HL-60 (cell line): ENCODE measurements at regions not wholly inside any gene's neighbourhood (a gene's known extent, or its start where the extent isn't known, plus 50 kb on each side); places are given as distances from the start of the nearest gene placed in this dataset.
"Not testable (repeated sequence)": the region's sequence is repeated elsewhere in the genome, so short reads cannot be mapped to it uniquely, and the experiment has no call there.

ENCODE experiments used
- DNase-seq, 2 experiments: peaks; one replicate each; pipeline ENCODE4 v3.0.0-alpha.2; 2010 to 2020; ENCODE audit warnings: low read depth in 1 of 2, low spot score in 1 of 2
- H3K27ac ChIP-seq: fragments of 250-450 bp; sonication (Bioruptor Pico); replicated peaks from 2 replicates; pipeline ENCODE4 v1.5.1; 2020; ENCODE audit warnings: mild to moderate bottlenecking, moderate library complexity
- H3K27me3 ChIP-seq: fragments of 250-450 bp; sonication (Bioruptor Pico); 2 replicates; pipeline ENCODE4 v1.5.1; 2021; ENCODE audit warnings: mild to moderate bottlenecking, moderate library complexity; ENCODE audit not compliant: insufficient read depth, poor library complexity, severe bottlenecking
- H3K4me3 ChIP-seq: replicated peaks from 2 replicates; pipeline ENCODE4 v1.5.1; 2011; ENCODE audit warnings: mild to moderate bottlenecking, control low read depth, low read length; ENCODE audit not compliant: insufficient read depth
- GABPA ChIP-seq: IDR thresholded peaks from 2 replicates; pipeline ENCODE4 v1.6.1; 2012; ENCODE audit warnings: low read depth
- POLR2AphosphoS5 ChIP-seq: IDR thresholded peaks from 2 replicates; pipeline ENCODE4 v1.6.1; 2012; ENCODE audit warnings: low read depth
- SPI1 ChIP-seq: IDR thresholded peaks from 2 replicates; pipeline ENCODE4 v1.6.1; 2012; ENCODE audit warnings: low read depth, mild to moderate bottlenecking, borderline replicate concordance
- TF ChIP-seq, protein P1 (sequence below): IDR thresholded peaks from one replicate; pipeline ENCODE4 v1.5.1; 2011; ENCODE audit warnings: low read length, control low read depth, inconsistent platforms; ENCODE audit not compliant: insufficient read depth
- TF ChIP-seq, protein P2 (sequence below): IDR thresholded peaks from 2 replicates; pipeline ENCODE4 v1.6.1; 2012; ENCODE audit warnings: low read depth; ENCODE audit not compliant: insufficient replicate concordance

DNA sequence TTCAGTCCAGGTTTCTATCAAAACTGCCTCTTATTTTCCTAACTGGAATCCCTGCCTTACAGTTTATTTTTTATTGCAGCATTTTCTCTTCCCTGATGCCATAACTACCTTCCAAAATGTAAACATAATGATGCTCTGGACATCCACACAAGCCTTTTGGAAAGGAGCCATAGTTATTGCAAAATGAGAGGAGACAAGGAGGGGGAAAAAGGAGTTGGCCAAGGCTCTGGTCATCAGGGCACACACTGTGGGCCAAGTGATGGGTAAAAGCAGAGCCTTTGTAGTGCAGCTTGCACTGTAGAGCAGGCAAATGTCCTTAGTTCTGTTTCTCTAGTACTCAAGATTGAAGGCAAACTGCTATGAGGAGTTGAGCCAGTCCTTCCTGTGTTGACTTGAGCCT lies 289.3 kb upstream of the MTPN start:
- no peaks in the 10 kb centered on the region for H3K27me3 ChIP-seq
- no peak overlapping the region for H3K4me3 ChIP-seq
- no peak overlapping the region for H3K27ac ChIP-seq
- TF ChIP-seq GABPA (no peak), POLR2AphosphoS5 (no peak), SPI1 (no peak)
- TF ChIP-seq, protein P1, sequence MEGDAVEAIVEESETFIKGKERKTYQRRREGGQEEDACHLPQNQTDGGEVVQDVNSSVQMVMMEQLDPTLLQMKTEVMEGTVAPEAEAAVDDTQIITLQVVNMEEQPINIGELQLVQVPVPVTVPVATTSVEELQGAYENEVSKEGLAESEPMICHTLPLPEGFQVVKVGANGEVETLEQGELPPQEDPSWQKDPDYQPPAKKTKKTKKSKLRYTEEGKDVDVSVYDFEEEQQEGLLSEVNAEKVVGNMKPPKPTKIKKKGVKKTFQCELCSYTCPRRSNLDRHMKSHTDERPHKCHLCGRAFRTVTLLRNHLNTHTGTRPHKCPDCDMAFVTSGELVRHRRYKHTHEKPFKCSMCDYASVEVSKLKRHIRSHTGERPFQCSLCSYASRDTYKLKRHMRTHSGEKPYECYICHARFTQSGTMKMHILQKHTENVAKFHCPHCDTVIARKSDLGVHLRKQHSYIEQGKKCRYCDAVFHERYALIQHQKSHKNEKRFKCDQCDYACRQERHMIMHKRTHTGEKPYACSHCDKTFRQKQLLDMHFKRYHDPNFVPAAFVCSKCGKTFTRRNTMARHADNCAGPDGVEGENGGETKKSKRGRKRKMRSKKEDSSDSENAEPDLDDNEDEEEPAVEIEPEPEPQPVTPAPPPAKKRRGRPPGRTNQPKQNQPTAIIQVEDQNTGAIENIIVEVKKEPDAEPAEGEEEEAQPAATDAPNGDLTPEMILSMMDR = no peak
- TF ChIP-seq, protein P2, sequence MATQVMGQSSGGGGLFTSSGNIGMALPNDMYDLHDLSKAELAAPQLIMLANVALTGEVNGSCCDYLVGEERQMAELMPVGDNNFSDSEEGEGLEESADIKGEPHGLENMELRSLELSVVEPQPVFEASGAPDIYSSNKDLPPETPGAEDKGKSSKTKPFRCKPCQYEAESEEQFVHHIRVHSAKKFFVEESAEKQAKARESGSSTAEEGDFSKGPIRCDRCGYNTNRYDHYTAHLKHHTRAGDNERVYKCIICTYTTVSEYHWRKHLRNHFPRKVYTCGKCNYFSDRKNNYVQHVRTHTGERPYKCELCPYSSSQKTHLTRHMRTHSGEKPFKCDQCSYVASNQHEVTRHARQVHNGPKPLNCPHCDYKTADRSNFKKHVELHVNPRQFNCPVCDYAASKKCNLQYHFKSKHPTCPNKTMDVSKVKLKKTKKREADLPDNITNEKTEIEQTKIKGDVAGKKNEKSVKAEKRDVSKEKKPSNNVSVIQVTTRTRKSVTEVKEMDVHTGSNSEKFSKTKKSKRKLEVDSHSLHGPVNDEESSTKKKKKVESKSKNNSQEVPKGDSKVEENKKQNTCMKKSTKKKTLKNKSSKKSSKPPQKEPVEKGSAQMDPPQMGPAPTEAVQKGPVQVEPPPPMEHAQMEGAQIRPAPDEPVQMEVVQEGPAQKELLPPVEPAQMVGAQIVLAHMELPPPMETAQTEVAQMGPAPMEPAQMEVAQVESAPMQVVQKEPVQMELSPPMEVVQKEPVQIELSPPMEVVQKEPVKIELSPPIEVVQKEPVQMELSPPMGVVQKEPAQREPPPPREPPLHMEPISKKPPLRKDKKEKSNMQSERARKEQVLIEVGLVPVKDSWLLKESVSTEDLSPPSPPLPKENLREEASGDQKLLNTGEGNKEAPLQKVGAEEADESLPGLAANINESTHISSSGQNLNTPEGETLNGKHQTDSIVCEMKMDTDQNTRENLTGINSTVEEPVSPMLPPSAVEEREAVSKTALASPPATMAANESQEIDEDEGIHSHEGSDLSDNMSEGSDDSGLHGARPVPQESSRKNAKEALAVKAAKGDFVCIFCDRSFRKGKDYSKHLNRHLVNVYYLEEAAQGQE = no peak
- no peak for DNase-seq

GRCh38 chr7:136264304-136264703 lies 287.1 kb upstream of the MTPN start:
- not testable (repeated sequence) for DNase-seq, H3K27me3 ChIP-seq, H3K4me3 ChIP-seq, H3K27ac ChIP-seq

GRCh38 chr7:136263112-136263860 lies 286.1 kb upstream of the MTPN start:
- not testable (repeated sequence) for DNase-seq, H3K27me3 ChIP-seq, H3K4me3 ChIP-seq, H3K27ac ChIP-seq

- not testable (repeated sequence) for H3K27ac ChIP-seq, DNase-seq
These were observed 283.4 kb upstream of the MTPN start for GRCh38 chr7:136260591-136260990.

DNA sequence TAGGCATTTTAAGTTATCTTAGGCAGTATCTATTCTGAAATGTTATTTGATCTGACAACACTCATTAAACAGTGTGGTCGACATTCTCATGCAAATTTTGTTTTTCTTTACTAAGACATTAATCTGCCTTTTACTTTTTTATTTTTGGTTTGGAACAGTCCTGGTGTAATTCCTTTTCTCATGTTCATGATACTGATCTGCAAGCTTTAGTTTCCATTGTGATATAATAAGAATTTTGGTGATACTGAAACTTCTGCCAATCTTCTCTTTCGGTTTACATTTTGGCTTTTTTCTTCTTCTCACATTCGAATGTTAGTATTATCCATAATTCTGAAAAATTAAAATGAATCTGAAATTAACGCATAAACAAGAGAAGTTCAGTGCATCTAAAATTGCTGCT lies 281.9 kb upstream of the MTPN start:
- Histone ChIP-seq H3K4me3 (no peak overlapping the region), H3K27me3 (no peaks in the 10 kb centered on the region), H3K27ac (no peak overlapping the region)
- no peak for TF ChIP-seq SPI1
- no peak for TF ChIP-seq POLR2AphosphoS5
- TF ChIP-seq, protein P2 = no peak
- TF ChIP-seq GABPA = no peak
- TF ChIP-seq, protein P1 = no peak
- no peak for DNase-seq

More at GRCh38 chr7:136260591-136260990, 283.4 kb upstream of the MTPN start:
- not testable (repeated sequence) for H3K4me3 ChIP-seq, H3K27me3 ChIP-seq
